ENCODE measurements at regions not wholly inside any gene's neighbourhood (a gene's known extent, or its start where the extent isn't known, plus 50 kb on each side); places are given as distances from the start of the nearest gene placed in this dataset.
"Not testable (repeated sequence)": the region's sequence is repeated elsewhere in the genome, so short reads cannot be mapped to it uniquely, and the experiment has no call there.

DNA sequence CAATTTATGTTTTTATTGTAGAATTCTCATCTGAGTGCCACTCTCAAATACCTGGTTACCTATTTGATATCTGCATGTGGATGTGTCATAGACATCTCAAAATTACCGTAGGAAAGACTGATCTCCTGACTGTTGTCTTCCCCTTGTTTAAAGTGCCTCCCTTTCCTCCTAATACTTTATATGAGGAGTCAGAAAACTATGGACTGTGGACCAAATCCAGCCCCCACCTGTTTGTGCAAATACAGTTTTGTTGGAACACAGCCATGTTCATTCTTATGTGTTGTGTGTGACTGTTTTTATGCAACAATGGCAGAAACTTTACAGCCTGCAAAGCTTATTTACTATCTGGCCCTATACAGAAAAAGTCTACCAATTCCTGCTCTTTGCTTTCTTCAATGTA, 150.6 kb downstream of the NBPF8 start:
- H3K27ac ChIP-seq (ENCODE audit: low read depth, low read length); CTCF ChIA-PET; DNase-seq; H3K27me3 ChIP-seq (ENCODE audit: control insufficient read depth in 2 of 2, insufficient read depth in 2 of 2, low read length in 2 of 2); H3K36me3 Mint-ChIP-seq; H3K4me3 Mint-ChIP-seq; POLR2A ChIA-PET; intact Hi-C loops (cut with micrococcal nuclease); H3K9me3 Mint-ChIP-seq; H3K27me3 Mint-ChIP-seq; H3K4me1 Mint-ChIP-seq; H3K27ac Mint-ChIP-seq; H3K4me3 ChIP-seq (ENCODE audit: low read length); ATAC-seq; H3K4me1 ChIP-seq (ENCODE audit: control insufficient read depth in 2 of 2, insufficient read depth in 2 of 2, low read length in 2 of 2); H3K9me3 ChIP-seq (ENCODE audit: control insufficient read depth in 2 of 3, low read length in 3 of 3); H3K36me3 ChIP-seq (ENCODE audit: control insufficient read depth in 2 of 3, insufficient read depth in 3 of 3, low read length in 3 of 3): not testable (repeated sequence)

DNA sequence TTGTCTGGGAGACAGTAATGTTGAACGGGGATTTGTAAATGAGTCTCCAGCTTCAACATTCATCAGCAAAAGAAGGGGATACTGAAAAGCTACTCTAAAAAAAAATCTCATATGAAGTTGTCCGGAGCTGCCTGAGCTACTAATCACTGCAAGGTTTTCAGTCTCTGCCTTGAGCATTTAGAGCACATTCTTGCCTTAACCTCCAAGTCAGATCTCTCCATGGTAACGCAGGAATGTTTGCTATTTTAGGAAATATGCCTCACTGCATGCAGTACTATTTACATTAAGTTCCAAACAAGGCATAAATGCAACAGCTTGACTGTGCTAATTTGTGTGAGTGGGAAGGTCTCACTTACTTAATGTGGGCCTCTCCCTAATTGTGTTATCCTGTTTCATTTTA, 152.8 kb downstream of the NBPF8 start:
- CTCF ChIA-PET; intact Hi-C loops (cut with micrococcal nuclease); H3K4me1 Mint-ChIP-seq: not testable (repeated sequence)

DNA sequence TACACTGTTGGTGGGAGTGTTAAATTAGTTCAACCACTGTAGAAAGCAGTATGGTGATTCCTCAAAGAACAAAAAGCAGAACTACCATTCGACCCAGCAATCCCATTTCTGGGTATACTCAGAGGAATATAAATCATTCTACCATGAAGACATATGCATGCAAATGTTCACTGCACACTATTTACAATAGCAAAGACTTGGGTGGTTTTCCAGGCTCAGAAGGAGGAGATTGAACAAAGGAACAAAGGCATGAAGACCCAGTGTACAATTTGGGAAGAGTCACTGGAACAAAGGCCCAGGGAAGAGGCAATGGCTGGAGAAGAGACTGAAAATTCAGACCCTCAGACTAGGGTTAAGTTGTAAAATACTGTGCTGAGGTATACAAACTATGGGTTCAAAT, 148.5 kb upstream of the NBPF26 start:
- H3K36me3 ChIP-seq (ENCODE audit: control insufficient read depth in 2 of 3, insufficient read depth in 3 of 3, low read length in 3 of 3); H3K9me3 Mint-ChIP-seq; POLR2A ChIA-PET; ATAC-seq; H3K4me1 Mint-ChIP-seq; H3K4me3 Mint-ChIP-seq; H3K9me3 ChIP-seq (ENCODE audit: control insufficient read depth in 2 of 3, low read length in 3 of 3); H3K36me3 Mint-ChIP-seq; CTCF ChIA-PET; H3K27me3 Mint-ChIP-seq; H3K4me1 ChIP-seq (ENCODE audit: control insufficient read depth in 2 of 2, insufficient read depth in 2 of 2, low read length in 2 of 2); H3K27me3 ChIP-seq (ENCODE audit: control insufficient read depth in 2 of 2, insufficient read depth in 2 of 2, low read length in 2 of 2); H3K4me3 ChIP-seq (ENCODE audit: low read length); DNase-seq; H3K27ac ChIP-seq (ENCODE audit: low read depth, low read length); intact Hi-C loops (cut with micrococcal nuclease); H3K27ac Mint-ChIP-seq: not testable (repeated sequence)

More for the DNA sequence above, 152.8 kb downstream of the NBPF8 start:
- ATAC-seq; DNase-seq; H3K27me3 ChIP-seq (ENCODE audit: control insufficient read depth in 2 of 2, insufficient read depth in 2 of 2, low read length in 2 of 2); H3K4me3 Mint-ChIP-seq; POLR2A ChIA-PET; H3K27ac ChIP-seq (ENCODE audit: low read depth, low read length); H3K9me3 Mint-ChIP-seq; H3K4me3 ChIP-seq (ENCODE audit: low read length); H3K9me3 ChIP-seq (ENCODE audit: control insufficient read depth in 2 of 3, low read length in 3 of 3); H3K27ac Mint-ChIP-seq; H3K27me3 Mint-ChIP-seq; H3K36me3 ChIP-seq (ENCODE audit: control insufficient read depth in 2 of 3, insufficient read depth in 3 of 3, low read length in 3 of 3); H3K36me3 Mint-ChIP-seq; H3K4me1 ChIP-seq (ENCODE audit: control insufficient read depth in 2 of 2, insufficient read depth in 2 of 2, low read length in 2 of 2): not testable (repeated sequence)

DNA sequence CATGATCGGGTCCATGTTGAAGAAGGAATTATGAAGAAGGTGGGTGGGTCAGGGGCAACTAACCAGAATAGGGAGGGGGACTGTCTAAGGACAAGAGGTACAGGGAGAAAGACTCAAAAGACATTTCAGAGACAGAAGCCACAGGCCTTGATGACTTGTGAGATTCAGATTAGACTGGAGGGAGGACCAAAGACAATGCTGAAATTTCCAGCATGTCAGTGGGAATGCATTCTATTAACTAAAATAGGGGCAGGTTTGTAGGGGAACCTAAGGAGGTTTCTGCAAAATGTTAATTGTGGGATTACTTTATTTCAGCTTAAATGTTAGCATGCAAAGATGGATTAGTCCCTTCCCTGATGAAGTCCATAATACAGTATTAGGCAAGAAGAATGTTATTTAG, 141.6 kb upstream of the NBPF26 start:
- H3K36me3 ChIP-seq (ENCODE audit: control insufficient read depth in 2 of 3, insufficient read depth in 3 of 3, low read length in 3 of 3); H3K27me3 ChIP-seq (ENCODE audit: control insufficient read depth in 2 of 2, insufficient read depth in 2 of 2, low read length in 2 of 2); POLR2A ChIA-PET; H3K4me3 ChIP-seq (ENCODE audit: low read length); H3K4me1 Mint-ChIP-seq; H3K27me3 Mint-ChIP-seq; H3K27ac ChIP-seq (ENCODE audit: low read depth, low read length); intact Hi-C loops (cut with micrococcal nuclease); H3K36me3 Mint-ChIP-seq; H3K4me3 Mint-ChIP-seq; H3K9me3 Mint-ChIP-seq; DNase-seq; H3K4me1 ChIP-seq (ENCODE audit: control insufficient read depth in 2 of 2, insufficient read depth in 2 of 2, low read length in 2 of 2); H3K27ac Mint-ChIP-seq; CTCF ChIA-PET; ATAC-seq; H3K9me3 ChIP-seq (ENCODE audit: control insufficient read depth in 2 of 3, low read length in 3 of 3): not testable (repeated sequence)

DNA sequence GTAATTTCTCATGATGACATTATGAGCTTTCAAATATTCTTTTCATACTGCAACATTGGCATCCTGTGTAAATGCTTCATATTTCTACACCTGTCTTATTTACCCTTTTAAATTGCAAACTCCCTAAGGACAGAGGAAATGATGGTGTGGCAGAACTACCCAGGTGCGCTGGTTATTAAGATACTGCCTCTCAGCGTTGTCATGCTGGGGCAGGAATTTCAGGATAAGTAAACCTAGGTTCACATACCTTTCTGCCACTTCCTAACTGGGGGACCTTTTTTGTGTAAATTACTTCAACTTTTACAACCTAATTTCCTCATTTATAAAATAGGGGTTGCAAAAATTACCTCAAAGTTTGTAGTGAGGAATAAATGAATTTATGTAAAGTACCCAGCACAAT, 137.7 kb upstream of the NBPF26 start:
- H3K27me3 Mint-ChIP-seq; DNase-seq; H3K4me1 Mint-ChIP-seq; H3K9me3 ChIP-seq (ENCODE audit: control insufficient read depth in 2 of 3, low read length in 3 of 3); H3K4me3 ChIP-seq (ENCODE audit: low read length); H3K9me3 Mint-ChIP-seq; H3K36me3 Mint-ChIP-seq; H3K27me3 ChIP-seq (ENCODE audit: control insufficient read depth in 2 of 2, insufficient read depth in 2 of 2, low read length in 2 of 2); H3K4me1 ChIP-seq (ENCODE audit: control insufficient read depth in 2 of 2, insufficient read depth in 2 of 2, low read length in 2 of 2); H3K4me3 Mint-ChIP-seq; CTCF ChIA-PET; intact Hi-C loops (cut with micrococcal nuclease); H3K27ac Mint-ChIP-seq; H3K27ac ChIP-seq (ENCODE audit: low read depth, low read length); H3K36me3 ChIP-seq (ENCODE audit: control insufficient read depth in 2 of 3, insufficient read depth in 3 of 3, low read length in 3 of 3); POLR2A ChIA-PET; ATAC-seq: not testable (repeated sequence)

DNA sequence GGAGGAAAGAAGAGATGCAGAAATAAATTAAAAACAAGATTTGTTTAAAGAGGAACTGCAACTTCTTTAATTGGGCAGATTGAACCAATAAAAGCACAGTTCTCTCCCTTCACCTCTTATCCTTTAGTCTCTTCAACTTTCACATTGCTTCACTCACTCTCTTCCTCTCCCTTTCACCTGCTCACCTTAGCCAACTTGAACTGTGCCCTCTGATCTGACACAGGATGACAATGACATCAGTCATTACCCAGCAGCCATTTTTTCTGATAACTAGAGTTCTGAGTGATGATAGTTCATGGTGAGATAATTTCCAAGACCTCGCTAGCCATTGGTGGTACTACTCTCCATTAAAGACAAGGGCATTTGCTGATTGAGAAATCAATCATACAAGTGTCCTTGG, 134.9 kb upstream of the NBPF26 start:
- H3K27me3 ChIP-seq (ENCODE audit: control insufficient read depth in 2 of 2, insufficient read depth in 2 of 2, low read length in 2 of 2); POLR2A ChIA-PET; H3K27me3 Mint-ChIP-seq; ATAC-seq; H3K4me1 ChIP-seq (ENCODE audit: control insufficient read depth in 2 of 2, insufficient read depth in 2 of 2, low read length in 2 of 2); H3K4me1 Mint-ChIP-seq; intact Hi-C loops (cut with micrococcal nuclease); DNase-seq; H3K27ac Mint-ChIP-seq; CTCF ChIA-PET; H3K27ac ChIP-seq (ENCODE audit: low read depth, low read length); H3K36me3 Mint-ChIP-seq; H3K9me3 Mint-ChIP-seq; H3K9me3 ChIP-seq (ENCODE audit: control insufficient read depth in 2 of 3, low read length in 3 of 3); H3K4me3 ChIP-seq (ENCODE audit: low read length); H3K4me3 Mint-ChIP-seq; H3K36me3 ChIP-seq (ENCODE audit: control insufficient read depth in 2 of 3, insufficient read depth in 3 of 3, low read length in 3 of 3): not testable (repeated sequence)

DNA sequence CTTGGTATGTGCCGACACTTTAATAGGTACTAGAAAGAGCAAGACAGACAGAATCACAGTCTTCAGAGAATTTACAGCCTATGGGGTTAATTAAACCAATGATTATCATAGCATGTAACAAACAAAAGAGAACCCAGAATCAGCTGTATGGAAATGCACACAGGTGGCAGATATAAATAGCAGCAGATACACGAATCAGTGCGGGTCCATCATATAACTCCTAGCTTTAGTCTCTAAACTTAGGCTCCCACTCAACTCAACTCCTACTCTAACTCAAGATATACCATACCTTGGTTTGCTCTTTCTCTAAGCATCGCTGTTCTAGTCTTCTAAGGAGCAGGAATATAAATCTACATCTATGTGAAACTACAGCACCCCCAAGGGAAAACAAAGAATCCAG, 132.0 kb upstream of the NBPF26 start:
- POLR2A ChIA-PET, result not testable (repeated sequence)

More for the DNA sequence above, 132.0 kb upstream of the NBPF26 start:
- DNase-seq; H3K27me3 Mint-ChIP-seq; intact Hi-C loops (cut with micrococcal nuclease); H3K27me3 ChIP-seq (ENCODE audit: control insufficient read depth in 2 of 2, insufficient read depth in 2 of 2, low read length in 2 of 2); H3K36me3 Mint-ChIP-seq; H3K4me3 ChIP-seq (ENCODE audit: low read length); H3K27ac Mint-ChIP-seq; H3K9me3 ChIP-seq (ENCODE audit: control insufficient read depth in 2 of 3, low read length in 3 of 3); ATAC-seq; H3K4me1 ChIP-seq (ENCODE audit: control insufficient read depth in 2 of 2, insufficient read depth in 2 of 2, low read length in 2 of 2); H3K4me1 Mint-ChIP-seq; H3K9me3 Mint-ChIP-seq; CTCF ChIA-PET; H3K27ac ChIP-seq (ENCODE audit: low read depth, low read length); H3K4me3 Mint-ChIP-seq; H3K36me3 ChIP-seq (ENCODE audit: control insufficient read depth in 2 of 3, insufficient read depth in 3 of 3, low read length in 3 of 3): not testable (repeated sequence)
